HG03108 (cell line): ENCODE measurements at regions not wholly inside any gene's neighbourhood (a gene's known extent, or its start where the extent isn't known, plus 50 kb on each side); places are given as distances from the start of the nearest gene placed in this dataset.
"Not testable (repeated sequence)": the region's sequence is repeated elsewhere in the genome, so short reads cannot be mapped to it uniquely, and the experiment has no call there.

ENCODE experiments used
- ATAC-seq: cut with Tn5 transposase; IDR thresholded peaks from one replicate; pipeline ENCODE4 v1.9.1; 2021; ENCODE audit warnings: moderate library complexity; ENCODE audit not compliant: unreplicated experiment

- ATAC-seq: not testable (repeated sequence)
Measured at GRCh38 chr4:9604031-9604892, 160.0 kb downstream of the DEFB131A start.

DNA sequence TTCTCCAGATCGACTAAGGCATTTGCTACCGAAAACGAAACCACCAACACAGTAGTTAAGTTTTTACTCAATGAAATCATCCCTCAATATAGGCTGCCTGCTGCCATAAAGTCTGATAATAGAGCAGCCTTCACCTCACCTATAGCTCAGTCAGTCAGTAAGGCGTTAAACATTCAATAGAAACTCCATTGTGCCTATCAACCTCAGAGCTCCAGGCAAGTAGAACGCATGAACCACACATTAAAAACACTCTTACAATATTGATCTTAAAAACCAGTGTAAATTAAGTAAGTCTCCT is 160.6 kb downstream of the DEFB131A start:
- ATAC-seq: not testable (repeated sequence)

DNA sequence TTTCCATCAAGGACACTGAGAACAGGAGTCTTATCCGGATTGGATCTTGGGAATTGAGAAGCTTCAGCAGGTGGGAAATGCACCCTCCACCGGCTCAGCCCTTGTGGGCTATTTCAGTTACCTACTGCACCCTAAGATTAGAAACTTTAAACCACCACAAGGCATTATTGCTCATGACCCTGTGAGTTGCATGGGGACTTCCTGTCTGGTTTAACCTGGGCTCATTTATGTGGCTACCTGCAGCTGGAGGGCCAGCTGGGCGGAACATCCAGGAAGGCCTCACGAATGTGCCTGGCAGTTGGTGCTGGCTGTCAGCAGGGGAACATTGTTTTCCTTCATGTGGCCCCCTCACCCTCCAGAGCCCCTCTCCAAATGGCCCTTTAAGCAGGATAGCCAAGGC is 164.1 kb downstream of the DEFB131A start:
- ATAC-seq: no peak

- not testable (repeated sequence) for ATAC-seq
Measured at GRCh38 chr4:9610321-9610720, 166.1 kb downstream of the DEFB131A start.

GRCh38 chr4:9611101-9611500 is 166.9 kb downstream of the DEFB131A start:
- ATAC-seq: no peak

GRCh38 chr4:9636411-9636810 is 145.0 kb upstream of the DRD5 start:
- ATAC-seq: not testable (repeated sequence)

- not testable (repeated sequence) for ATAC-seq
Measured at GRCh38 chr4:9659678-9660077, 121.8 kb upstream of the DRD5 start.

DNA sequence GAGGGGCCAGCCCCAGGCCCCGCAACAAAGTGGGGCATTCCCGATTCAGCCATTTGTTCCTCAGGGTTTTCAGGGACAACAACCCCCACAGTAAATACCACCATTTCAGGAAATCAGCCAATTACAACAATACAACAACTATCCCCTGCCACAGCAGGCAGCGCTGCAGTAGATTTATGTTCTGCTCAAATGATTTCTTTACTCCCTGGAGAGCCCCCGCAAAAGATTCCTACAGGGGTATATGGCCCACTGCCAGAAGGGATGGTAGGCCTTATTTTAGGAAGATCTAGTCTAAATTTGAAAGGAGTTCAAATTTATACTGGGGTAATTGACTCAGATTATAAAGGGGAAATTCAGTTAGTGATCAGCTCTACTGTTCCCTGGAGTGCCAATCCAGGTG is 120.5 kb upstream of the DRD5 start:
- not testable (repeated sequence) for ATAC-seq

- not testable (repeated sequence) for ATAC-seq
Measured at GRCh38 chr4:9670725-9671124, 110.7 kb upstream of the DRD5 start.

GRCh38 chr4:9677357-9677756 is 104.1 kb upstream of the DRD5 start:
- not testable (repeated sequence) for ATAC-seq

GRCh38 chr4:9679704-9680478 is 101.5 kb upstream of the DRD5 start:
- no peak for ATAC-seq

- not testable (repeated sequence) for ATAC-seq
Measured at GRCh38 chr4:9683174-9683573, 98.3 kb upstream of the DRD5 start.

DNA sequence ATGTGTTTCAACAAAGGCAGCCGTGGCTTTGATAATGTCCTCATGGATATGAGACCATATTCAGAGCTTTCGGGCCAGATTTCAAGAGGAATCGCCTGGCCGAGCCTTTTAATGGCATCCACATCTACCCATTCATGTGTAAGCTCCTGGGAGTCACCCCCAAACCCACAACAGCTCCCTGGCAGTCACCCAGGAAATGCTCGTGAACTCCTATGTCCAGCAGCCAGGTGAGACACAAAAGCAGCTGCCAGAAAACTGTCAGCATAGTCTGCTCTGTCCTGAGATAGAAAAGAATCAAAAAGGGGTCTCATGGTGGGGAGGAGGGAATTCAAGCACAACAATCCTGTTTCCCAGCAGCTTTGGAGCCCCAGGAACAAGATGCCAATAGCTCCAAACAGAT is 96.4 kb upstream of the DRD5 start:
- ATAC-seq: not testable (repeated sequence)

GRCh38 chr4:9685692-9686091 is 95.7 kb upstream of the DRD5 start:
- no peak for ATAC-seq

DNA sequence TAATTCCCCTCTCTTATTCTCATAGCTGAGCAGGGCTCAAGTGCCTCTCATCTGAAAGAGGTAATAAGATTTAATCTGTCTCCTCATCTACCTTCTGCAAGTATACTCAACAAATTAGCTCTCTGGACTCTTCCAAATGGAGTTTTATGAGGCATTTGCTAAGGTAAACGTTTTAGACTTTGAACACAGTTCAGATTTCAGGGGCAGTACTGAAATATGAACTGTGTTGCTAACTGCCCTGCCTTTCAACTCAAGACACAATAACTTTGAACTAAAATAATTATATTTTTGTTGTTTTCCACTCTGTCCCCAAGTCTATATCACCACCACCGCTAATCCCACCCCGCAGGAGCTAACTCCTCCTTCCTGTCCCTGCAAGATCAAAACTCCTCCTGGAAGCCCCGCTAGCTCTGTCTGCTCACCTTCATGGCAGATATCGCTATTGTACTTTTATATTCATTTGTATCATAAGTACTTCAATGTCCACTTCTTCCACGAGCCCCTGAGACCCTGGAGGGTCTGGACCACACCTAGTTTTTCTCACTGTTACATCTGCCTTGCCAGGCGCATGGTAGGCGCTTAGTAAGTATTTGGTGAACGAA is 90.7 kb upstream of the DRD5 start:
- not testable (repeated sequence) for ATAC-seq

- peak; percentile 100 for ATAC-seq
Measured at GRCh38 chr4:9691238-9692065, 90.0 kb upstream of the DRD5 start.

DNA sequence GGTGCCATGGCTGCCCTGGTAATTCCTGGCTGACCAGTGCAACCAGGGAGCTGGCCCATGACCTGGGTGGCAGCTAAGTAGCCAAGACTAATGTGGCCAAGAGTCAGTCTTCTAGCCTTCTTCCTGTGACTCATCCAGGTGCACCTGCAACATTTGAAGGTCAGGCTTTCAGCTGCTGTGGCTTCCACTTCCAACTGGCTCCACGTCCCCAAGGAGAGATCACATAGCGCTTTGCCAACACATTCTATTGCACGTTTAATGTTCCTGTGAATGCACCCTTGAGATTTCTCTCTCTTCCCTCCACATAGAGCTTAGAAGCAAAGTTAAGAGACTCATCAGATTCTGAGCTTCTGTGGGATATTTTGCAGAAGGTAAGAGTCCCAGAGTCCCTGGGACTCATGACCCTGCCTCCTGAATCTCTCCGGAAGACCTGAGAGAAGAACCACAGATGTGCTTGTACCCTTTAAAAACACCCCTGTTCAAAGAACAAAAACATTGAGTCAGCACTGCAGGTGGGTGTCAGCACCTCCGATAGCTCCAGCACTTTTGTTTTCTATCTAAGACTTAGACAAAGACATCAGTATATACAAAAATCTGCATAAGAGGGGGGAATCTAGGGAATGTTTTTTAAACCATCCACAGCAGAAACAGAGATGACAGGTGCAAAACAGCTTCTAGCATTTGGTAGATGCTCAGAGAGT is 88.5 kb upstream of the DRD5 start:
- ATAC-seq: not testable (repeated sequence)

GRCh38 chr4:9694403-9694802 is 87.0 kb upstream of the DRD5 start:
- not testable (repeated sequence) for ATAC-seq

GRCh38 chr4:9695994-9696393 is 85.4 kb upstream of the DRD5 start:
- not testable (repeated sequence) for ATAC-seq

GRCh38 chr4:9696561-9696960 is 84.9 kb upstream of the DRD5 start:
- not testable (repeated sequence) for ATAC-seq
